AG04450 (cell line): ENCODE measurements at regions not wholly inside any gene's neighbourhood (a gene's known extent, or its start where the extent isn't known, plus 50 kb on each side); places are given as distances from the start of the nearest gene placed in this dataset.

Experiments
- CTCF ChIA-PET: fragments of 300-600, 350-600 bp; formaldehyde crosslinking; extraction: SDS; loops from one replicate; lab custom pipeline; 2022; ENCODE audit warnings: antibody characterized with exemption, inconsistent platforms; lab: Charles Lee
- POLR2A ChIA-PET: fragments of 350-600 bp; formaldehyde crosslinking; extraction: SDS; loops from one replicate; lab custom pipeline; 2021; ENCODE audit warnings: antibody characterized with exemption, inconsistent platforms; lab: Yijun Ruan, JAX
- DNase-seq: peaks from one replicate; pipeline ENCODE4 v3.0.0-alpha.2; 2011; ENCODE audit warnings: low read depth, low spot score
- H3K27ac ChIP-seq: one replicate; pipeline ENCODE4 v1.5.1; 2012; ENCODE audit warnings: low read depth, low read length, control low read depth
- H3K27me3 ChIP-seq: one replicate; pipeline ENCODE4 v1.6.0; 2012; ENCODE audit warnings: low read length; ENCODE audit not compliant: control insufficient read depth, insufficient read depth
- H3K4me3 ChIP-seq: 2 replicates; pipeline ENCODE4 v1.5.1; 2011; ENCODE audit warnings: mild to moderate bottlenecking, low read depth, low read length, control low read depth
- H3K9me3 ChIP-seq: 2 replicates; pipeline ENCODE4 v1.5.1; 2012; ENCODE audit warnings: low read length; ENCODE audit not compliant: control insufficient read depth, insufficient read depth
- CTCF ChIP-seq: IDR thresholded peaks from 2 replicates; pipeline ENCODE4 v1.5.1; 2011; ENCODE audit warnings: low read depth, low read length, control low read depth, inconsistent platforms

GRCh38 chr9:2321523-2322148 is 300.0 kb upstream of the VLDLR start:
- no peak for DNase-seq
- CTCF ChIA-PET, result no interaction called here
- POLR2A ChIA-PET, result no interaction called here
- H3K27me3 ChIP-seq, result peaks cover 3% of the 10 kb centered on the region
- no peak for TF ChIP-seq CTCF
- H3K4me3 ChIP-seq, result no peak overlapping the region
- H3K27ac ChIP-seq, result no peak overlapping the region
- H3K9me3 ChIP-seq, result no peaks in the 10 kb centered on the region

- no peak for DNase-seq
- peaks cover 3% of the 10 kb centered on the region for H3K27me3 ChIP-seq
- POLR2A ChIA-PET, result no interaction called here
- no peak overlapping the region for H3K4me3 ChIP-seq
- H3K27ac ChIP-seq, result no peak overlapping the region
- H3K9me3 ChIP-seq, result no peaks in the 10 kb centered on the region
- CTCF ChIA-PET, result no interaction called here
- TF ChIP-seq CTCF, result no peak
These were observed 296.8 kb upstream of the VLDLR start for GRCh38 chr9:2324742-2325141.

- Histone ChIP-seq H3K4me3 (no peak overlapping the region), H3K27ac (no peak overlapping the region), H3K9me3 (no peaks in the 10 kb centered on the region), H3K27me3 (no peaks in the 10 kb centered on the region)
- ChIA-PET CTCF (no interaction called here), POLR2A (no interaction called here)
- TF ChIP-seq CTCF, result no peak
- DNase-seq, result no peak
These were observed 288.9 kb upstream of the VLDLR start for GRCh38 chr9:2332663-2333062.

GRCh38 chr9:2335260-2335659 is 286.3 kb upstream of the VLDLR start:
- Histone ChIP-seq H3K4me3 (no peak overlapping the region), H3K27ac (no peak overlapping the region), H3K9me3 (no peaks in the 10 kb centered on the region), H3K27me3 (no peaks in the 10 kb centered on the region)
- ChIA-PET POLR2A (no interaction called here), CTCF (no interaction called here)
- no peak for DNase-seq
- TF ChIP-seq CTCF, result no peak

GRCh38 chr9:2336055-2336454 is 285.5 kb upstream of the VLDLR start:
- Histone ChIP-seq H3K4me3 (no peak overlapping the region), H3K27me3 (no peaks in the 10 kb centered on the region), H3K27ac (no peak overlapping the region), H3K9me3 (no peaks in the 10 kb centered on the region)
- ChIA-PET CTCF (no interaction called here), POLR2A (no interaction called here)
- no peak for DNase-seq
- peak; percentile 37 for TF ChIP-seq CTCF
